ENCODE measurements at regions not wholly inside any gene's neighbourhood (a gene's known extent, or its start where the extent isn't known, plus 50 kb on each side); places are given as distances from the start of the nearest gene placed in this dataset.

DNA sequence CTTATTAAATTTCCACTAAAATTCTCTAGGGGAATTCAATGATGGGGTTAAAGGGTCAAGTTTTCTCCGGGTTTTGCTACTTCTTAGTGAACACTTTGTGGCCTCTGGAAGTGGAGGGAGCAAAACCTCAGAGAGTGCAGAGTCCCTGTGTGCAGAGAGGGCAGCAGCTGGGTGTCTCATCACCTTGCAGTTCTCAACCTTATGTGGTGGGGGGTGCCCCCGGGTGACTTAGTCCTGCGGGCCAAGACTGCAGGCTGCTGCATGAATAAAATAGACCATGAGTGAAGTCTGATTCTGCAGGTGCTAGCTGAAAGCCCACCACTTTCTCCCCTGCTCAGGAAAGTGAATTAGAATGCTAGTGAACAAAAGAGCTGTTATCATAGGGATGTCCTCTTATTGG, 191.6 kb downstream of the DLEU7 start:
- no peak for TF ChIP-seq GATA2 (IDR thresholded peaks at IDR 0.05; ENCODE audit: low read depth, low read length)
- no peak for TF ChIP-seq GATA3 (IDR thresholded peaks at IDR 0.05; ENCODE audit: low read depth, low read length)

Data from SH-SY5Y (cell line).